Hepatocyte (in vitro differentiated cells): ENCODE measurements at regions not wholly inside any gene's neighbourhood (a gene's known extent, or its start where the extent isn't known, plus 50 kb on each side); places are given as distances from the start of the nearest gene placed in this dataset.

Source experiments
- CTCF ChIP-seq: fragments of 200-600 bp; sonication (generic); IDR thresholded peaks from 2 replicates; pipeline ENCODE4 v1.5.1; 2016; ENCODE audit warnings: antibody characterized with exemption, mild to moderate bottlenecking; ENCODE audit not compliant: poor library complexity
- EZH2 ChIP-seq: fragments of 200-600 bp; sonication (generic); IDR thresholded peaks from 2 replicates; pipeline ENCODE4 v1.6.1; 2016; ENCODE audit warnings: antibody characterized with exemption, mild to moderate bottlenecking, borderline replicate concordance
- EZH2phosphoT487 ChIP-seq: fragments of 200-600 bp; sonication (generic); IDR thresholded peaks from one replicate; pipeline ENCODE4 v1.6.1; 2018; ENCODE audit warnings: antibody characterized with exemption, mild to moderate bottlenecking, low read depth, moderate library complexity; ENCODE audit not compliant: unreplicated experiment, severe bottlenecking

GRCh38 chr6:54717849-54718455 lies 128.6 kb upstream of the FAM83B start:
- TF ChIP-seq CTCF (peak; percentile 76), EZH2 (no peak), EZH2phosphoT487 (no peak)
